ENCODE measurements at regions not wholly inside any gene's neighbourhood (a gene's known extent, or its start where the extent isn't known, plus 50 kb on each side); places are given as distances from the start of the nearest gene placed in this dataset.

- Histone ChIP-seq H3K36me3 (ENCODE audit: control insufficient read depth in 5 of 5, insufficient read depth in 5 of 5, low read length in 5 of 5) (no peaks in the 10 kb centered on the region), H3K27me3 (ENCODE audit: control insufficient read depth in 5 of 5, insufficient read depth in 4 of 5, low read length in 5 of 5) (no peaks in the 10 kb centered on the region), H3K27ac (ENCODE audit: low read depth, low read length) (no peak overlapping the region), H3K4me3 (ENCODE audit: low read depth in 1 of 5, low read length in 5 of 5) (no peak overlapping the region), H3K4me1 (ENCODE audit: control insufficient read depth in 5 of 5, insufficient read depth in 5 of 5, low read length in 5 of 5) (no peaks in the 10 kb centered on the region), H3K9ac (ENCODE audit: low read length in 5 of 5) (no peak overlapping the region), H3K9me3 (ENCODE audit: control insufficient read depth in 5 of 5, low read length in 5 of 5) (no peaks in the 10 kb centered on the region)
Observed at GRCh38 chr2:184078496-184078895, 519.8 kb upstream of the ZNF804A start.

- no peak overlapping the region for H3K27ac ChIP-seq (ENCODE audit: low read depth, low read length)
- H3K9ac ChIP-seq (ENCODE audit: low read length in 5 of 5): no peak overlapping the region
- no peaks in the 10 kb centered on the region for H3K36me3 ChIP-seq (ENCODE audit: control insufficient read depth in 5 of 5, insufficient read depth in 5 of 5, low read length in 5 of 5)
- H3K4me1 ChIP-seq (ENCODE audit: control insufficient read depth in 5 of 5, insufficient read depth in 5 of 5, low read length in 5 of 5): no peaks in the 10 kb centered on the region
- no peak overlapping the region for H3K4me3 ChIP-seq (ENCODE audit: low read depth in 1 of 5, low read length in 5 of 5)
- H3K27me3 ChIP-seq (ENCODE audit: control insufficient read depth in 5 of 5, insufficient read depth in 4 of 5, low read length in 5 of 5): no peaks in the 10 kb centered on the region
- no peaks in the 10 kb centered on the region for H3K9me3 ChIP-seq (ENCODE audit: control insufficient read depth in 5 of 5, low read length in 5 of 5)
Observed at GRCh38 chr2:184091456-184091855, 506.9 kb upstream of the ZNF804A start.

GRCh38 chr2:184113696-184114403 is 484.5 kb upstream of the ZNF804A start:
- Histone ChIP-seq H3K36me3 (ENCODE audit: control insufficient read depth in 5 of 5, insufficient read depth in 5 of 5, low read length in 5 of 5) (no peaks in the 10 kb centered on the region), H3K27me3 (ENCODE audit: control insufficient read depth in 5 of 5, insufficient read depth in 4 of 5, low read length in 5 of 5) (no peaks in the 10 kb centered on the region), H3K27ac (ENCODE audit: low read depth, low read length) (no peak overlapping the region), H3K9ac (ENCODE audit: low read length in 5 of 5) (no peak overlapping the region), H3K9me3 (ENCODE audit: control insufficient read depth in 5 of 5, low read length in 5 of 5) (no peaks in the 10 kb centered on the region), H3K4me3 (ENCODE audit: low read depth in 1 of 5, low read length in 5 of 5) (no peak overlapping the region), H3K4me1 (ENCODE audit: control insufficient read depth in 5 of 5, insufficient read depth in 5 of 5, low read length in 5 of 5) (no peaks in the 10 kb centered on the region)

- H3K4me3 ChIP-seq (ENCODE audit: low read depth in 1 of 5, low read length in 5 of 5): no peak overlapping the region
- no peak overlapping the region for H3K9ac ChIP-seq (ENCODE audit: low read length in 5 of 5)
- H3K4me1 ChIP-seq (ENCODE audit: control insufficient read depth in 5 of 5, insufficient read depth in 5 of 5, low read length in 5 of 5): no peaks in the 10 kb centered on the region
- H3K9me3 ChIP-seq (ENCODE audit: control insufficient read depth in 5 of 5, low read length in 5 of 5): no peaks in the 10 kb centered on the region
- no peaks in the 10 kb centered on the region for H3K27me3 ChIP-seq (ENCODE audit: control insufficient read depth in 5 of 5, insufficient read depth in 4 of 5, low read length in 5 of 5)
- no peak overlapping the region for H3K27ac ChIP-seq (ENCODE audit: low read depth, low read length)
- H3K36me3 ChIP-seq (ENCODE audit: control insufficient read depth in 5 of 5, insufficient read depth in 5 of 5, low read length in 5 of 5): no peaks in the 10 kb centered on the region
Observed at GRCh38 chr2:184114439-184114838, 483.9 kb upstream of the ZNF804A start.

GRCh38 chr2:184119989-184120800 is 478.1 kb upstream of the ZNF804A start:
- Histone ChIP-seq H3K36me3 (ENCODE audit: control insufficient read depth in 5 of 5, insufficient read depth in 5 of 5, low read length in 5 of 5) (no peaks in the 10 kb centered on the region), H3K27ac (ENCODE audit: low read depth, low read length) (no peak overlapping the region), H3K9ac (ENCODE audit: low read length in 5 of 5) (no peak overlapping the region), H3K9me3 (ENCODE audit: control insufficient read depth in 5 of 5, low read length in 5 of 5) (no peaks in the 10 kb centered on the region), H3K4me1 (ENCODE audit: control insufficient read depth in 5 of 5, insufficient read depth in 5 of 5, low read length in 5 of 5) (no peaks in the 10 kb centered on the region), H3K4me3 (ENCODE audit: low read depth in 1 of 5, low read length in 5 of 5) (no peak overlapping the region), H3K27me3 (ENCODE audit: control insufficient read depth in 5 of 5, insufficient read depth in 4 of 5, low read length in 5 of 5) (no peaks in the 10 kb centered on the region)

GRCh38 chr2:184125867-184126266 is 472.5 kb upstream of the ZNF804A start:
- H3K36me3 ChIP-seq (ENCODE audit: control insufficient read depth in 5 of 5, insufficient read depth in 5 of 5, low read length in 5 of 5): no peaks in the 10 kb centered on the region
- H3K9ac ChIP-seq (ENCODE audit: low read length in 5 of 5): no peak overlapping the region
- no peaks in the 10 kb centered on the region for H3K9me3 ChIP-seq (ENCODE audit: control insufficient read depth in 5 of 5, low read length in 5 of 5)
- no peaks in the 10 kb centered on the region for H3K4me1 ChIP-seq (ENCODE audit: control insufficient read depth in 5 of 5, insufficient read depth in 5 of 5, low read length in 5 of 5)
- H3K27me3 ChIP-seq (ENCODE audit: control insufficient read depth in 5 of 5, insufficient read depth in 4 of 5, low read length in 5 of 5): no peaks in the 10 kb centered on the region
- H3K4me3 ChIP-seq (ENCODE audit: low read depth in 1 of 5, low read length in 5 of 5): no peak overlapping the region
- no peak overlapping the region for H3K27ac ChIP-seq (ENCODE audit: low read depth, low read length)

- no peak overlapping the region for H3K9ac ChIP-seq (ENCODE audit: low read length in 5 of 5)
- no peaks in the 10 kb centered on the region for H3K27me3 ChIP-seq (ENCODE audit: control insufficient read depth in 5 of 5, insufficient read depth in 4 of 5, low read length in 5 of 5)
- H3K9me3 ChIP-seq (ENCODE audit: control insufficient read depth in 5 of 5, low read length in 5 of 5): peaks cover 0 to 4% (median 2%) of the 10 kb centered on the region in 5 donors
- no peaks in the 10 kb centered on the region for H3K4me1 ChIP-seq (ENCODE audit: control insufficient read depth in 5 of 5, insufficient read depth in 5 of 5, low read length in 5 of 5)
- H3K36me3 ChIP-seq (ENCODE audit: control insufficient read depth in 5 of 5, insufficient read depth in 5 of 5, low read length in 5 of 5): no peaks in the 10 kb centered on the region
- no peak overlapping the region for H3K4me3 ChIP-seq (ENCODE audit: low read depth in 1 of 5, low read length in 5 of 5)
- H3K27ac ChIP-seq (ENCODE audit: low read depth, low read length): no peak overlapping the region
Observed at GRCh38 chr2:184129073-184129472, 469.3 kb upstream of the ZNF804A start.

- Histone ChIP-seq H3K27ac (ENCODE audit: low read depth, low read length) (no peak overlapping the region), H3K9ac (ENCODE audit: low read length in 5 of 5) (no peak overlapping the region), H3K4me3 (ENCODE audit: low read depth in 1 of 5, low read length in 5 of 5) (no peak overlapping the region), H3K27me3 (ENCODE audit: control insufficient read depth in 5 of 5, insufficient read depth in 4 of 5, low read length in 5 of 5) (peaks cover 0 to 2% (median 0%) of the 10 kb centered on the region in 5 donors), H3K9me3 (ENCODE audit: control insufficient read depth in 5 of 5, low read length in 5 of 5) (peaks cover 0 to 22% (median 14%) of the 10 kb centered on the region in 5 donors), H3K36me3 (ENCODE audit: control insufficient read depth in 5 of 5, insufficient read depth in 5 of 5, low read length in 5 of 5) (no peaks in the 10 kb centered on the region), H3K4me1 (ENCODE audit: control insufficient read depth in 5 of 5, insufficient read depth in 5 of 5, low read length in 5 of 5) (no peaks in the 10 kb centered on the region)
Observed at GRCh38 chr2:184137955-184138354, 460.4 kb upstream of the ZNF804A start.

- no peaks in the 10 kb centered on the region for H3K4me1 ChIP-seq (ENCODE audit: control insufficient read depth in 5 of 5, insufficient read depth in 5 of 5, low read length in 5 of 5)
- H3K36me3 ChIP-seq (ENCODE audit: control insufficient read depth in 5 of 5, insufficient read depth in 5 of 5, low read length in 5 of 5): no peaks in the 10 kb centered on the region
- H3K9ac ChIP-seq (ENCODE audit: low read length in 5 of 5): no peak overlapping the region
- H3K27me3 ChIP-seq (ENCODE audit: control insufficient read depth in 5 of 5, insufficient read depth in 4 of 5, low read length in 5 of 5): peaks cover 0 to 2% (median 0%) of the 10 kb centered on the region in 5 donors
- H3K27ac ChIP-seq (ENCODE audit: low read depth, low read length): no peak overlapping the region
- no peak overlapping the region for H3K4me3 ChIP-seq (ENCODE audit: low read depth in 1 of 5, low read length in 5 of 5)
- H3K9me3 ChIP-seq (ENCODE audit: control insufficient read depth in 5 of 5, low read length in 5 of 5): peaks cover 0 to 9% (median 1%) of the 10 kb centered on the region in 5 donors
Observed at GRCh38 chr2:184141866-184142265, 456.5 kb upstream of the ZNF804A start.

GRCh38 chr2:184154438-184154837 is 443.9 kb upstream of the ZNF804A start:
- Histone ChIP-seq H3K27me3 (ENCODE audit: control insufficient read depth in 5 of 5, insufficient read depth in 4 of 5, low read length in 5 of 5) (no peaks in the 10 kb centered on the region), H3K36me3 (ENCODE audit: control insufficient read depth in 5 of 5, insufficient read depth in 5 of 5, low read length in 5 of 5) (no peaks in the 10 kb centered on the region), H3K27ac (ENCODE audit: low read depth, low read length) (no peak overlapping the region), H3K4me1 (ENCODE audit: control insufficient read depth in 5 of 5, insufficient read depth in 5 of 5, low read length in 5 of 5) (peaks cover 0 to 2% (median 0%) of the 10 kb centered on the region in 5 donors), H3K4me3 (ENCODE audit: low read depth in 1 of 5, low read length in 5 of 5) (no peak overlapping the region), H3K9ac (ENCODE audit: low read length in 5 of 5) (no peak overlapping the region), H3K9me3 (ENCODE audit: control insufficient read depth in 5 of 5, low read length in 5 of 5) (peaks cover 0 to 16% (median 7%) of the 10 kb centered on the region in 5 donors)
